ENCODE measurements at regions not wholly inside any gene's neighbourhood (a gene's known extent, or its start where the extent isn't known, plus 50 kb on each side); places are given as distances from the start of the nearest gene placed in this dataset.
A peak's percentile ranks its signal among the peaks of the same experiment; 100 is the strongest.

GRCh38 chr6:16967470-16967817 lies 134.4 kb upstream of the STMND1 start:
- TF ChIP-seq POLR2A (IDR thresholded peaks at IDR 0.05) (no peak), CTCF (IDR thresholded peaks at IDR 0.05 in 8 of 11, conservative IDR thresholded peaks at IDR 0.05 in 3 of 11) (no peak), POLR2AphosphoS5 (IDR thresholded peaks at IDR 0.05) (no peak)
- Histone ChIP-seq H3K4me3 (no peak overlapping the region), H3K27ac (no peak overlapping the region), H3K36me3 (no peaks in the 10 kb centered on the region), H3K9me3 (no peaks in the 10 kb centered on the region), H3K4me1 (peaks cover 0 to 8% (median 4%) of the 10 kb centered on the region in 6 donors), H3K27me3 (replicated peaks in 1 of 7) (peaks cover 0 to 33% (median 0%) of the 10 kb centered on the region in 7 donors)
- intact Hi-C loops (cut with DNase I; ENCODE audit: low total_unique reads): no loop called here
- DNase-seq: no peak
- 72 to 96% (median 80%) methylated on average over 2 of the region's 2 CpGs for WGBS, 5 donors

GRCh38 chr6:16966791-16967469 lies 134.9 kb upstream of the STMND1 start:
- H3K4me1 ChIP-seq: peaks cover 0 to 8% (median 4%) of the 10 kb centered on the region in 6 donors
- no peaks in the 10 kb centered on the region for H3K9me3 ChIP-seq
- H3K27me3 ChIP-seq (replicated peaks in 1 of 7): peaks cover 0 to 33% (median 0%) of the 10 kb centered on the region in 7 donors
- H3K27ac ChIP-seq: no peak overlapping the region
- H3K4me3 ChIP-seq: no peak overlapping the region
- DNase-seq: no peak
- intact Hi-C loops (cut with DNase I; ENCODE audit: low total_unique reads): no loop called here
- TF ChIP-seq POLR2AphosphoS5 (IDR thresholded peaks at IDR 0.05): no peak
- no peak for TF ChIP-seq CTCF (IDR thresholded peaks at IDR 0.05 in 8 of 11, conservative IDR thresholded peaks at IDR 0.05 in 3 of 11)
- no peak for TF ChIP-seq POLR2A (IDR thresholded peaks at IDR 0.05)
- 71 to 92% (median 79%) methylated on average over 5 of the region's 5 CpGs for WGBS, 5 donors
- H3K36me3 ChIP-seq: no peaks in the 10 kb centered on the region

GRCh38 chr6:16965689-16966088 lies 136.2 kb upstream of the STMND1 start:
- no peaks in the 10 kb centered on the region for H3K9me3 ChIP-seq
- H3K36me3 ChIP-seq: no peaks in the 10 kb centered on the region
- H3K4me3 ChIP-seq: no peak overlapping the region
- peaks cover 0 to 33% (median 0%) of the 10 kb centered on the region in 7 donors for H3K27me3 ChIP-seq (replicated peaks in 1 of 7)
- 92 to 98% (median 95%) methylated on average over 8 of the region's 8 CpGs for WGBS, 5 donors
- TF ChIP-seq POLR2A (IDR thresholded peaks at IDR 0.05) (no peak), POLR2AphosphoS5 (IDR thresholded peaks at IDR 0.05) (no peak), CTCF (IDR thresholded peaks at IDR 0.05 in 8 of 11, conservative IDR thresholded peaks at IDR 0.05 in 3 of 11) (no peak)
- peaks cover 0 to 8% (median 4%) of the 10 kb centered on the region in 6 donors for H3K4me1 ChIP-seq
- no peak for DNase-seq
- no peak overlapping the region for H3K27ac ChIP-seq
- intact Hi-C loops (cut with DNase I; ENCODE audit: low total_unique reads): no loop called here

- intact Hi-C loops (cut with DNase I; ENCODE audit: low total_unique reads): no loop called here
- WGBS, 5 donors: 33 to 38% (median 35%) methylated on average over 21 of the region's 21 CpGs
- DNase-seq: peak; percentile 82
- peaks cover 0 to 8% (median 4%) of the 10 kb centered on the region in 6 donors for H3K4me1 ChIP-seq
- no peak for TF ChIP-seq POLR2A (IDR thresholded peaks at IDR 0.05)
- TF ChIP-seq POLR2AphosphoS5 (IDR thresholded peaks at IDR 0.05): peak in 1 of 3 donors; percentile 31
- TF ChIP-seq CTCF (IDR thresholded peaks at IDR 0.05 in 8 of 11, conservative IDR thresholded peaks at IDR 0.05 in 3 of 11): peak; percentile 17 to 83 (median 77)
- no peaks in the 10 kb centered on the region for H3K36me3 ChIP-seq
- no peak overlapping the region for H3K27ac ChIP-seq
- peaks cover 0 to 33% (median 0%) of the 10 kb centered on the region in 7 donors for H3K27me3 ChIP-seq (replicated peaks in 1 of 7)
- no peak overlapping the region for H3K4me3 ChIP-seq
- H3K9me3 ChIP-seq: no peaks in the 10 kb centered on the region
Observed at GRCh38 chr6:16964553-16965499, 137.0 kb upstream of the STMND1 start.
